Stomach (tissue), 4 donors: ENCODE measurements at regions not wholly inside any gene's neighbourhood (a gene's known extent, or its start where the extent isn't known, plus 50 kb on each side); places are given as distances from the start of the nearest gene placed in this dataset.

ENCODE experiments used
- POLR2AphosphoS5 ChIP-seq, 3 donors: sonication (generic); formaldehyde crosslinking; IDR thresholded peaks; one replicate each; pipeline ENCODE4 v1.6.1; 2016; ENCODE audit warnings: antibody characterized with exemption in 3 of 3
- TF ChIP-seq, protein P1 (sequence below), 7 experiments: fragments of 450-650 bp in 4 of 7; fragments of 200-600 bp in 3 of 7; sonication (generic) in 3 of 7; IDR thresholded peaks; one replicate each; pipeline ENCODE4 v1.5.1; 2016 to 2019; ENCODE audit warnings: antibody characterized with exemption in 7 of 7, control low read depth in 2 of 7, mild to moderate bottlenecking in 1 of 7

DNA sequence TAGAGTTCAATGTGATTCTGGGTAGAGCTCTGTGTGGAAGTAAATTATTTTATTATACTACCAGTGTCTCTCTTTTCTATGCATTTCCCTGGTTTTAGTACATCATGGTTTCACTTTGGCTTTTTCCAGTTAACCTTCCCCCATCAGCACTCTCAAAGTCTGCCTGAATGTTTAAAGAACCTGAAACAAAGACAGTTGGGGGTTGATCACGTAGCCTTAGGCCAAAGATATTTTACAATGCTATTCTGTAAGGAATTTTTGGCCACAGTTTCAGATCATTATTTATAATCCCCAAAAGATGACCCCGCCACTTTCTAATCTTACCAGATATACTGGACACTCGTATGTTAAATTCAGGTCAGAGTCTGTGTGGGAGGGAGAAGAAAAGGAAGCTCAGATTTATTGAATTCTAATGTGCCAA is 156.3 kb upstream of the TMC3 start:
- TF ChIP-seq, protein P1, sequence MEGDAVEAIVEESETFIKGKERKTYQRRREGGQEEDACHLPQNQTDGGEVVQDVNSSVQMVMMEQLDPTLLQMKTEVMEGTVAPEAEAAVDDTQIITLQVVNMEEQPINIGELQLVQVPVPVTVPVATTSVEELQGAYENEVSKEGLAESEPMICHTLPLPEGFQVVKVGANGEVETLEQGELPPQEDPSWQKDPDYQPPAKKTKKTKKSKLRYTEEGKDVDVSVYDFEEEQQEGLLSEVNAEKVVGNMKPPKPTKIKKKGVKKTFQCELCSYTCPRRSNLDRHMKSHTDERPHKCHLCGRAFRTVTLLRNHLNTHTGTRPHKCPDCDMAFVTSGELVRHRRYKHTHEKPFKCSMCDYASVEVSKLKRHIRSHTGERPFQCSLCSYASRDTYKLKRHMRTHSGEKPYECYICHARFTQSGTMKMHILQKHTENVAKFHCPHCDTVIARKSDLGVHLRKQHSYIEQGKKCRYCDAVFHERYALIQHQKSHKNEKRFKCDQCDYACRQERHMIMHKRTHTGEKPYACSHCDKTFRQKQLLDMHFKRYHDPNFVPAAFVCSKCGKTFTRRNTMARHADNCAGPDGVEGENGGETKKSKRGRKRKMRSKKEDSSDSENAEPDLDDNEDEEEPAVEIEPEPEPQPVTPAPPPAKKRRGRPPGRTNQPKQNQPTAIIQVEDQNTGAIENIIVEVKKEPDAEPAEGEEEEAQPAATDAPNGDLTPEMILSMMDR (IDR thresholded peaks at IDR 0.05): no peak
- no peak for TF ChIP-seq POLR2AphosphoS5 (IDR thresholded peaks at IDR 0.05)
